Mesothelial cell of epicardium (in vitro differentiated cells): ENCODE measurements at regions not wholly inside any gene's neighbourhood (a gene's known extent, or its start where the extent isn't known, plus 50 kb on each side); places are given as distances from the start of the nearest gene placed in this dataset.
A peak's percentile ranks its signal among the peaks of the same experiment; 100 is the strongest.

Experiments used
- DNase-seq, 2 experiments: peaks; one replicate each; pipeline ENCODE4 v3.0.0; 2021; ENCODE audit warnings: low spot score in 2 of 2; ENCODE audit not compliant: unreplicated experiment in 2 of 2
- H3K27ac Mint-ChIP-seq: 2 replicates; pipeline ENCODE4 v1.8.0; 2021; ENCODE audit warnings: mixed read lengths
- H3K27me3 Mint-ChIP-seq: 2 replicates; pipeline ENCODE4 v1.8.0; 2021; ENCODE audit warnings: low read depth, mixed read lengths
- H3K36me3 Mint-ChIP-seq: 2 replicates; pipeline ENCODE4 v1.8.0; 2021; ENCODE audit warnings: mixed read lengths
- H3K4me1 Mint-ChIP-seq: 2 replicates; pipeline ENCODE4 v1.8.0; 2021; ENCODE audit warnings: mixed read lengths
- H3K4me3 Mint-ChIP-seq: 2 replicates; pipeline ENCODE4 v1.8.0; 2021; ENCODE audit warnings: mild to moderate bottlenecking, moderate library complexity, mixed read lengths
- H3K9me3 Mint-ChIP-seq: 2 replicates; pipeline ENCODE4 v1.8.0; 2021; ENCODE audit warnings: mixed read lengths
- CTCF ChIP-seq: fragments of 200-600 bp; sonication (generic); IDR thresholded peaks from one replicate; pipeline ENCODE4 v1.5.0; 2021; ENCODE audit warnings: antibody characterized with exemption; ENCODE audit not compliant: unreplicated experiment

- TF ChIP-seq CTCF, result no peak
- no peak overlapping the region for H3K27ac Mint-ChIP-seq
- H3K4me3 Mint-ChIP-seq, result no peak overlapping the region
These were observed 640.6 kb downstream of the SPRY1 start for GRCh38 chr4:124037236-124037635.

GRCh38 chr4:124044330-124044729, 647.7 kb downstream of the SPRY1 start:
- Mint-ChIP-seq H3K9me3 (peaks cover 39% of the 10 kb centered on the region), H3K27me3 (no peaks in the 10 kb centered on the region), H3K4me3 (no peak overlapping the region), H3K4me1 (peaks cover 7% of the 10 kb centered on the region), H3K36me3 (peaks cover 10% of the 10 kb centered on the region), H3K27ac (peak overlapping the region; percentile 16)
- TF ChIP-seq CTCF, result no peak
- DNase-seq, result no peak

More at GRCh38 chr4:124037236-124037635, 640.6 kb downstream of the SPRY1 start:
- Mint-ChIP-seq H3K4me1 (peaks cover 8% of the 10 kb centered on the region), H3K27me3 (no peaks in the 10 kb centered on the region), H3K36me3 (no peaks in the 10 kb centered on the region), H3K9me3 (peaks cover 19% of the 10 kb centered on the region)
- DNase-seq, result no peak

GRCh38 chr4:124044867-124045266, 648.3 kb downstream of the SPRY1 start:
- peaks cover 7% of the 10 kb centered on the region for H3K4me1 Mint-ChIP-seq
- H3K27ac Mint-ChIP-seq, result peak overlapping the region; percentile 16
- peaks cover 39% of the 10 kb centered on the region for H3K9me3 Mint-ChIP-seq
- H3K36me3 Mint-ChIP-seq, result peaks cover 10% of the 10 kb centered on the region
- H3K4me3 Mint-ChIP-seq, result no peak overlapping the region
- no peaks in the 10 kb centered on the region for H3K27me3 Mint-ChIP-seq
- TF ChIP-seq CTCF, result no peak
- DNase-seq, result no peak

- Mint-ChIP-seq H3K9me3 (peaks cover 34% of the 10 kb centered on the region), H3K27me3 (no peaks in the 10 kb centered on the region), H3K36me3 (peaks cover 10% of the 10 kb centered on the region), H3K4me1 (peaks cover 7% of the 10 kb centered on the region), H3K4me3 (no peak overlapping the region), H3K27ac (no peak overlapping the region)
- TF ChIP-seq CTCF, result no peak
- no peak for DNase-seq
These were observed 649.6 kb downstream of the SPRY1 start for GRCh38 chr4:124046190-124046589.

- Mint-ChIP-seq H3K36me3 (no peaks in the 10 kb centered on the region), H3K4me1 (no peaks in the 10 kb centered on the region)
These were observed 657.4 kb downstream of the SPRY1 start for GRCh38 chr4:124053872-124054538.

More at GRCh38 chr4:124053872-124054538, 657.4 kb downstream of the SPRY1 start:
- no peak overlapping the region for H3K4me3 Mint-ChIP-seq
- peaks cover 9% of the 10 kb centered on the region for H3K9me3 Mint-ChIP-seq
- no peak for DNase-seq
- no peak overlapping the region for H3K27ac Mint-ChIP-seq
- TF ChIP-seq CTCF, result no peak
- H3K27me3 Mint-ChIP-seq, result no peaks in the 10 kb centered on the region
